ENCODE measurements at regions not wholly inside any gene's neighbourhood (a gene's known extent, or its start where the extent isn't known, plus 50 kb on each side); places are given as distances from the start of the nearest gene placed in this dataset.

DNA sequence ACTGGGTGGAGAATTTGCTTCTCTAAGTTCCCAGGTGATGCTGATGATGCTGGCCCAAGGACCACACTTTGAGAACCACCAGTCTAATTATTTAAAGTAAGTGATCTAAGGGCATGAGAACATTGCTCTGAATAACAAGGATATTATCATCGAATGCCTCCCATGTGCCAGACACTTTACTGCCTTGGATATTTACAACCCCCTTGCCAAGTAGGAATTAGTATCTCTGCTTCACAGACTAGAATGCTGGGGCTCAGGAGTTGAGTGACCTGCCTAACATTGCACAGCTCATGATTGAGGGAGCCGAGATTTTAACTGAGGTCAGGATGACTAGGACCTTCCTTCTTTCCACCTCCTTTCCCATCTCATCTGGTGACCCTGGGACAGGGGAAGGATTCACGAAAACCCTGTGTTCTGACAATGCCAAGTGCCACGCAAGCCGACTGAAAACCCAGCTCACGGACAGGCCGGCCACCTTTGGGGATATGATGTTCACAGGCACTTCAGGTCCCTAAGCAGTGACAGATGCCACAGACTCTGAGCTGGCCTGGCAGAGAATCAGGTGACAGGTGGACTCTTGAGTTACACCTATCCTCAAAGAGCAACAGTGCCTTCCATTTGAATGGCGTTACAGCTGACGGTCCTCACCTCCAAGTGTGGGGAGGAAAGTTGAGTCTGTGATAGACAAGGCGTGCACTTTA lies 230.7 kb downstream of the TOMM20 start:
- Histone ChIP-seq H2AFZ (ENCODE audit: low read length) (no peak overlapping the region), H3K4me3 (replicated peaks in 1 of 3; ENCODE audit: insufficient read depth in 1 of 3, low read depth in 2 of 3, low read length in 3 of 3) (no peak overlapping the region), H3K27me3 (ENCODE audit: control insufficient read depth in 1 of 2, insufficient read depth in 2 of 2, low read length in 2 of 2) (no peaks in the 10 kb centered on the region), H3K79me2 (ENCODE audit: insufficient read depth, low read length) (no peaks in the 10 kb centered on the region), H3K9me3 (ENCODE audit: low read length) (no peaks in the 10 kb centered on the region), H3K9ac (ENCODE audit: insufficient read depth, low read depth, low read length) (no peak overlapping the region), H3K27ac (ENCODE audit: extremely low read length, insufficient read depth, low read length) (no peak overlapping the region), H4K20me1 (ENCODE audit: insufficient read depth, low read length) (no peaks in the 10 kb centered on the region), H3K4me2 (ENCODE audit: low read depth, low read length) (no peak overlapping the region), H3K4me1 (ENCODE audit: insufficient read depth, low read length) (peaks cover 53% of the 10 kb centered on the region), H3K36me3 (replicated peaks in 1 of 2; ENCODE audit: control insufficient read depth in 1 of 2, insufficient read depth in 2 of 2, low read length in 2 of 2) (no peaks in the 10 kb centered on the region)
- no peak for ATAC-seq
- no peak for DNase-seq (ENCODE audit: low spot score)
- ChIA-PET POLR2A (interaction anchor here (1.4 kb wide), 1 partner anchor 10 kb away, joined by 5 read pairs; no protein-coding TSS in a partner anchor), CTCF (ENCODE audit: low intra/inter-chr PET ratio, low total read pairs) (no interaction called here)
- TF ChIP-seq ZNF138 (CRISPR knock-in tag; IDR thresholded peaks at IDR 0.05; ENCODE audit: low read depth) (no peak), FLYWCH1 (CRISPR knock-in tag; IDR thresholded peaks at IDR 0.05) (no peak), TSC22D2 (CRISPR knock-in tag; IDR thresholded peaks at IDR 0.05; ENCODE audit: borderline replicate concordance) (no peak), FOXP1 (IDR thresholded peaks at IDR 0.05) (no peak), FOXP1 (CRISPR knock-in tag; IDR thresholded peaks at IDR 0.05) (no peak), ZNF354B (CRISPR knock-in tag; IDR thresholded peaks at IDR 0.05) (no peak), ZNF782 (CRISPR knock-in tag; IDR thresholded peaks at IDR 0.05; ENCODE audit: borderline replicate concordance) (no peak), ZSCAN29 (CRISPR knock-in tag; conservative IDR thresholded peaks at IDR 0.05) (no peak), HDAC2 (CRISPR knock-in tag; IDR thresholded peaks at IDR 0.05) (no peak), ZNF205 (CRISPR knock-in tag; IDR thresholded peaks at IDR 0.05) (no peak), ZNF34 (CRISPR knock-in tag; IDR thresholded peaks at IDR 0.05; ENCODE audit: borderline replicate concordance) (no peak), MZF1 (CRISPR knock-in tag; IDR thresholded peaks at IDR 0.05; ENCODE audit: borderline replicate concordance) (no peak), ZMYM3 (CRISPR knock-in tag; IDR thresholded peaks at IDR 0.05) (no peak), SMARCC2 (IDR thresholded peaks at IDR 0.05) (no peak), NBN (conservative IDR thresholded peaks at IDR 0.05) (no peak), CBFB (CRISPR knock-in tag; IDR thresholded peaks at IDR 0.05) (no peak)
- TF ChIP-seq, protein P1, sequence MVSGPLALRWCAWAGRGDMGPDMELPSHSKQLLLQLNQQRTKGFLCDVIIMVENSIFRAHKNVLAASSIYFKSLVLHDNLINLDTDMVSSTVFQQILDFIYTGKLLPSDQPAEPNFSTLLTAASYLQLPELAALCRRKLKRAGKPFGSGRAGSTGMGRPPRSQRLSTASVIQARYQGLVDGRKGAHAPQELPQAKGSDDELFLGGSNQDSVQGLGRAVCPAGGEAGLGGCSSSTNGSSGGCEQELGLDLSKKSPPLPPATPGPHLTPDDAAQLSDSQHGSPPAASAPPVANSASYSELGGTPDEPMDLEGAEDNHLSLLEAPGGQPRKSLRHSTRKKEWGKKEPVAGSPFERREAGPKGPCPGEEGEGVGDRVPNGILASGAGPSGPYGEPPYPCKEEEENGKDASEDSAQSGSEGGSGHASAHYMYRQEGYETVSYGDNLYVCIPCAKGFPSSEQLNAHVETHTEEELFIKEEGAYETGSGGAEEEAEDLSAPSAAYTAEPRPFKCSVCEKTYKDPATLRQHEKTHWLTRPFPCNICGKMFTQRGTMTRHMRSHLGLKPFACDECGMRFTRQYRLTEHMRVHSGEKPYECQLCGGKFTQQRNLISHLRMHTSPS (CRISPR knock-in tag; IDR thresholded peaks at IDR 0.05; ENCODE audit: low read depth), result no peak
- TF ChIP-seq, protein P2, sequence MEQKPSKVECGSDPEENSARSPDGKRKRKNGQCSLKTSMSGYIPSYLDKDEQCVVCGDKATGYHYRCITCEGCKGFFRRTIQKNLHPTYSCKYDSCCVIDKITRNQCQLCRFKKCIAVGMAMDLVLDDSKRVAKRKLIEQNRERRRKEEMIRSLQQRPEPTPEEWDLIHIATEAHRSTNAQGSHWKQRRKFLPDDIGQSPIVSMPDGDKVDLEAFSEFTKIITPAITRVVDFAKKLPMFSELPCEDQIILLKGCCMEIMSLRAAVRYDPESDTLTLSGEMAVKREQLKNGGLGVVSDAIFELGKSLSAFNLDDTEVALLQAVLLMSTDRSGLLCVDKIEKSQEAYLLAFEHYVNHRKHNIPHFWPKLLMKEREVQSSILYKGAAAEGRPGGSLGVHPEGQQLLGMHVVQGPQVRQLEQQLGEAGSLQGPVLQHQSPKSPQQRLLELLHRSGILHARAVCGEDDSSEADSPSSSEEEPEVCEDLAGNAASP (CRISPR knock-in tag; IDR thresholded peaks at IDR 0.05; ENCODE audit: borderline replicate concordance), result no peak
- intact Hi-C loops (cut with micrococcal nuclease; ENCODE audit: unreplicated experiment), result no loop called here
- no TSS peak for BruUV-seq (replicated peaks)
- in situ Hi-C loops (cut with HindIII; ENCODE audit: extremely low pct_ligation_motif_present, low pct_unique_long_range_greater_than_20kb), result loop anchor here (10.0 kb wide), 1 partner anchor 187 kb away; no protein-coding TSS in a partner anchor
- FAIRE-seq, result no peak
- 87% methylated on average over 9 of the region's 10 CpGs for WGBS (ENCODE audit: low lambda C conversion rate)
